GM12878 (cell line): ENCODE measurements at regions not wholly inside any gene's neighbourhood (a gene's known extent, or its start where the extent isn't known, plus 50 kb on each side); places are given as distances from the start of the nearest gene placed in this dataset.

Experiments used
- ATAC-seq: fragments of 200-7000 bp; cut with Tn5 transposase; 3 replicates; pipeline ENCODE4 v1.9.1; 2020; ENCODE audit warnings: mild to moderate bottlenecking, moderate library complexity
- BruUV-seq: library from RNA; stranded (reverse); fragments of 400-500 nt; replicated peaks from 2 replicates; lab custom pipeline; 2021; lab: Mats Ljungman, UMichigan
- CTCF ChIA-PET: fragments of 300-600 bp; sonication (Branson Sonifier 250); formaldehyde crosslinking; extraction: SDS; loops from one replicate; lab custom pipeline; 2021; ENCODE audit warnings: inconsistent platforms; lab: Yijun Ruan, JAX
- POLR2A ChIA-PET: fragments of 350-600 bp; formaldehyde crosslinking; extraction: SDS; loops from one replicate; lab custom pipeline; 2021; ENCODE audit warnings: inconsistent platforms; lab: Charles Lee
- RAD21 ChIA-PET: fragments of 300-600 bp; sonication (Branson Sonifier 250); formaldehyde crosslinking; loops from one replicate; lab custom pipeline; 2023; ENCODE audit warnings: antibody characterized with exemption; ENCODE audit not compliant: unreplicated experiment; lab: Charles Lee
- SMC1A ChIA-PET: fragments of 300-600 bp; sonication (Branson Sonifier 250); formaldehyde crosslinking; loops from one replicate; lab custom pipeline; 2023; ENCODE audit not compliant: unreplicated experiment, uncharacterized antibody; lab: Charles Lee
- DNase-seq: peaks from one replicate; pipeline ENCODE4 v3.0.0-alpha.2; 2011; ENCODE audit warnings: low read depth, low spot score
- FAIRE-seq: peaks from 3 replicates; lab custom pipeline; 2011; peaks lifted over from hg19 to GRCh38; lab: Jason Lieb, UNC
- H2AFZ ChIP-seq: 2 replicates; pipeline ENCODE4 v1.6.0; 2011; ENCODE audit warnings: low read depth, low read length, control low read depth; ENCODE audit not compliant: control insufficient read depth
- H3K27ac ChIP-seq: 2 replicates; pipeline ENCODE4 v1.5.1; 2011; ENCODE audit warnings: control low read depth; ENCODE audit not compliant: control insufficient read depth, insufficient read depth
- H3K27me3 ChIP-seq, 2 experiments: replicated peaks in 1 of 2; 2 replicates each; pipeline versions ENCODE4 v1.6.0 to v1.6.1; 2011; ENCODE audit warnings: low read length in 1 of 2; ENCODE audit not compliant: control insufficient read depth in 2 of 2, insufficient read depth in 2 of 2
- H3K36me3 ChIP-seq, 2 experiments: 2 replicates each; pipeline ENCODE4 v1.5.1; 2011; ENCODE audit warnings: low read length in 1 of 2; ENCODE audit not compliant: control insufficient read depth in 2 of 2, insufficient read depth in 2 of 2
- H3K4me1 ChIP-seq: 2 replicates; pipeline ENCODE4 v1.6.1; 2011; ENCODE audit warnings: mild to moderate bottlenecking, low read length, moderate library complexity, mixed read lengths; ENCODE audit not compliant: control insufficient read depth, insufficient read depth
- H3K4me2 ChIP-seq: 2 replicates; pipeline ENCODE4 v1.6.0; 2011; ENCODE audit warnings: control low read depth; ENCODE audit not compliant: control insufficient read depth, insufficient read depth
- H3K4me3 ChIP-seq: fragments of 200-600 bp; sonication (generic); 2 replicates; pipeline ENCODE4 v1.5.1; 2016
- H3K79me2 ChIP-seq: 2 replicates; pipeline ENCODE4 v1.6.0; 2011; ENCODE audit warnings: low read length; ENCODE audit not compliant: control insufficient read depth, insufficient read depth
- H3K9ac ChIP-seq: 2 replicates; pipeline ENCODE4 v1.8.0; 2011; ENCODE audit warnings: low read length, control low read depth, mixed read lengths; ENCODE audit not compliant: control insufficient read depth, insufficient read depth
- H3K9me3 ChIP-seq: replicated peaks from 3 replicates; pipeline ENCODE4 v1.5.1; 2011; ENCODE audit warnings: mild to moderate bottlenecking, low read length; ENCODE audit not compliant: control insufficient read depth, insufficient read depth
- H4K20me1 ChIP-seq: 2 replicates; pipeline ENCODE4 v1.6.0; 2011; ENCODE audit not compliant: control insufficient read depth, insufficient read depth
- CBX3 ChIP-seq: fragments of 200-600 bp; sonication (generic); IDR thresholded peaks from 2 replicates; pipeline ENCODE4 v1.6.1; 2016; ENCODE audit warnings: low read depth, borderline replicate concordance
- CREB1 ChIP-seq: IDR thresholded peaks from 2 replicates; pipeline ENCODE4 v1.6.1; 2012; ENCODE audit warnings: low read depth, mild to moderate bottlenecking, inconsistent platforms
- CREM ChIP-seq: IDR thresholded peaks from 2 replicates; pipeline ENCODE4 v1.6.1; 2014; ENCODE audit warnings: antibody characterized with exemption, low read depth
- EGR1 ChIP-seq, 2 experiments: IDR thresholded peaks; 1 replicate in 1 of 2; 2 replicates in 1 of 2; pipeline ENCODE4 v1.6.1; 2011 to 2012; ENCODE audit warnings: low read depth in 2 of 2, low read length in 2 of 2, borderline replicate concordance in 1 of 2, mild to moderate bottlenecking in 1 of 2, moderate library complexity in 1 of 2
- FOXM1 ChIP-seq: IDR thresholded peaks from 2 replicates; pipeline ENCODE4 v1.6.1; 2012; ENCODE audit warnings: low read depth, mild to moderate bottlenecking, inconsistent platforms, low read length, moderate library complexity
- GABPA ChIP-seq: IDR thresholded peaks from 2 replicates; pipeline ENCODE4 v1.6.1; 2014; ENCODE audit warnings: antibody characterized with exemption, low read depth, mild to moderate bottlenecking, inconsistent platforms
- NFXL1 ChIP-seq: fragments of 450-650 bp; IDR thresholded peaks from 2 replicates; pipeline ENCODE4 v1.6.1; 2017; ENCODE audit warnings: antibody characterized with exemption, mild to moderate bottlenecking, borderline replicate concordance
- NR2C2 ChIP-seq: IDR thresholded peaks from 2 replicates; pipeline ENCODE4 v1.6.1; 2011; ENCODE audit warnings: borderline replicate concordance, low read depth; ENCODE audit not compliant: control insufficient read depth, insufficient read length
- RAD51 ChIP-seq: fragments of 450-650 bp; IDR thresholded peaks from 2 replicates; pipeline ENCODE4 v1.6.1; 2016; ENCODE audit warnings: moderate library complexity, mild to moderate bottlenecking, inconsistent platforms
- RB1 ChIP-seq: fragments of 450-650 bp; formaldehyde crosslinking; IDR thresholded peaks from 2 replicates; pipeline ENCODE4 v1.6.1; 2017; ENCODE audit warnings: mild to moderate bottlenecking, borderline replicate concordance
- SREBF1 ChIP-seq: IDR thresholded peaks from 2 replicates; pipeline ENCODE4 v1.6.1; 2012; ENCODE audit warnings: mild to moderate bottlenecking, low read length
- STAT3 ChIP-seq: IDR thresholded peaks from 2 replicates; pipeline ENCODE4 v1.6.1; 2011; ENCODE audit warnings: low read depth, low read length, improper control_type of control experiment
- TBL1XR1 ChIP-seq: IDR thresholded peaks from 2 replicates; pipeline ENCODE4 v1.6.1; 2012; ENCODE audit warnings: low read depth, low read length, improper control_type of control experiment
- ZBTB33 ChIP-seq: fragments of 450-650 bp; IDR thresholded peaks from 2 replicates; pipeline ENCODE4 v1.6.1; 2017; ENCODE audit warnings: mild to moderate bottlenecking
- ZNF274 ChIP-seq: IDR thresholded peaks from one replicate; pipeline ENCODE4 v1.8.0; 2011; ENCODE audit not compliant: insufficient read length, insufficient read depth
- WGBS: methylation state at CpG from one replicate; pipeline ENCODE4 v1.1.6; 2016; ENCODE audit warnings: low lambda C conversion rate; ENCODE audit not compliant: insufficient replicate concordance, insufficient coverage; ENCODE audit errors: missing lambda C conversion rate; 5-methylcytosine and 5-hydroxymethylcytosine counted together
- in situ Hi-C: fragments of 300-500 bp; cut with MboI; formaldehyde crosslinking; loops from 9 replicates; pipeline ENCODE4 v1.14.3; 2018; ENCODE audit warnings: mixed read lengths
- intact Hi-C: fragments of 100-400 bp; cut with micrococcal nuclease; formaldehyde crosslinking; loops from one replicate; pipeline ENCODE4 v1.14.2; 2022; ENCODE audit not compliant: unreplicated experiment
- TF ChIP-seq, protein P1 (sequence below): fragments of 450-650 bp; IDR thresholded peaks from 2 replicates; pipeline ENCODE4 v1.6.1; 2017; ENCODE audit warnings: borderline replicate concordance

DNA sequence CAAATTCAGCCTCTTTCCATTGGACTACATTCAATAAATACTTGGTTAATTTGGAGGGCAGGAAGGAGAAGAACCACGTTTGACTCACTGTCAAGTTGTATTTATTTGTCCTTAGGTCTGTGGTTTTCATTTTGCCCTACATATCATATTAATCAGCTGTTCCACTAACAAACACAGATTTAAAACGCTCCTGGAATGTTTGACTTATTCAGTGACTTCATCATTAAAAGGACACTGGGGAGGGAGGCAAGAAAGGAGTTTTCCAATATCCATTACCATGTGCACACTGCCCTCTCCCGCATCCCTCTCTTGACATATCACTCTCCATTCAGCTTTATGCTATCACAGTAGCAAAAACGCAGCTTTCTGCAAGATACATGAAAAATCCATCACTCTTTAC lies 98.2 kb upstream of the C1orf87 start (continued):
- no peak for TF ChIP-seq RAD51
- TF ChIP-seq, all 136 proteins: peak for 0

- Histone ChIP-seq H3K9ac (no peak overlapping the region), H3K36me3 (no peaks in the 10 kb centered on the region), H3K4me1 (no peaks in the 10 kb centered on the region), H3K27ac (no peak overlapping the region), H2AFZ (no peak overlapping the region), H4K20me1 (no peaks in the 10 kb centered on the region), H3K4me2 (no peak overlapping the region), H3K9me3 (no peaks in the 10 kb centered on the region), H3K79me2 (no peaks in the 10 kb centered on the region), H3K27me3 (no peaks in the 10 kb centered on the region), H3K4me3 (no peak overlapping the region)
- in situ Hi-C loops (no loop called here), intact Hi-C loops (no loop called here)
- ChIA-PET RAD21 (no interaction called here), SMC1A (no interaction called here), POLR2A (no interaction called here), CTCF (no interaction called here)
- DNase-seq (no peak), FAIRE-seq (no peak), ATAC-seq (no peak)
- TF ChIP-seq CBX3 (no peak), NR2C2 (no peak), GABPA (no peak), CREM (no peak)
- BruUV-seq, result no TSS peak
These were observed 97.1 kb upstream of the C1orf87 start for GRCh38 chr1:60170709-60171108.

DNA sequence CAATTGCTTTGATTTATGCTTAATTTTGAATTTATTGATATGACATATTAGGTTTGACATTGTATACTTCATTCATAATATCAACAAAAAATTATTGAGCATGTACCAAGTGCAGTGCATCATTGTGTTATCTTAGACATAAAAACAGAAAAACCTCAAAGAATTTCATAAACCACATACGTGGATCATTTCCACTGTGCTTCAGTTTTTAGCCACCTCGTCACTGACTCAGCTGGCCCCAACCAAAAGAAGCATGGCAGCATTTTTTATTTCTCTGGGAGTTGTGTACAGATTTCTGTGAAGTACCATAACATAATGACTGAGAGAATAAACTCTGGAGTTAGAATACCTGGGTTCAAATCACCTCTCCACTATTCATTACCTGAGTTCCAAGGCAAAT lies 95.6 kb upstream of the C1orf87 start:
- Histone ChIP-seq H2AFZ (no peak overlapping the region), H3K4me2 (no peak overlapping the region), H3K36me3 (no peaks in the 10 kb centered on the region), H3K4me1 (no peaks in the 10 kb centered on the region), H3K9ac (no peak overlapping the region), H3K27me3 (no peaks in the 10 kb centered on the region; a peak in 1 of 4 replicates), H3K27ac (no peak overlapping the region), H3K79me2 (no peaks in the 10 kb centered on the region), H3K9me3 (no peaks in the 10 kb centered on the region), H4K20me1 (no peaks in the 10 kb centered on the region), H3K4me3 (no peak overlapping the region)
- DNase-seq (no peak), ATAC-seq (no peak), FAIRE-seq (no peak)
- in situ Hi-C loops, result no loop called here
- ChIA-PET CTCF (no interaction called here), RAD21 (no interaction called here), POLR2A (no interaction called here), SMC1A (no interaction called here)
- WGBS, result 0% methylated on average over 2 of the region's 2 CpGs
- intact Hi-C loops, result no loop called here
- BruUV-seq, result no TSS peak
- TF ChIP-seq ZBTB33 (no peak), STAT3 (no peak), EGR1 (IDR thresholded peaks at IDR 0.05; ENCODE audit: borderline replicate concordance in 1 of 2, low read depth in 2 of 2, low read length in 2 of 2) (no peak), TBL1XR1 (no peak), FOXM1 (no peak), RB1 (no peak), ZNF274 (no peak), NFXL1 (no peak), CREB1 (no peak), SREBF1 (no peak)
- TF ChIP-seq, protein P1, sequence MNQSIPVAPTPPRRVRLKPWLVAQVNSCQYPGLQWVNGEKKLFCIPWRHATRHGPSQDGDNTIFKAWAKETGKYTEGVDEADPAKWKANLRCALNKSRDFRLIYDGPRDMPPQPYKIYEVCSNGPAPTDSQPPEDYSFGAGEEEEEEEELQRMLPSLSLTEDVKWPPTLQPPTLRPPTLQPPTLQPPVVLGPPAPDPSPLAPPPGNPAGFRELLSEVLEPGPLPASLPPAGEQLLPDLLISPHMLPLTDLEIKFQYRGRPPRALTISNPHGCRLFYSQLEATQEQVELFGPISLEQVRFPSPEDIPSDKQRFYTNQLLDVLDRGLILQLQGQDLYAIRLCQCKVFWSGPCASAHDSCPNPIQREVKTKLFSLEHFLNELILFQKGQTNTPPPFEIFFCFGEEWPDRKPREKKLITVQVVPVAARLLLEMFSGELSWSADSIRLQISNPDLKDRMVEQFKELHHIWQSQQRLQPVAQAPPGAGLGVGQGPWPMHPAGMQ, result no peak
